Activated T-helper 2 cell treated with anti-CD3 and anti-CD28 coated beads, Interferon-gamma antibody, Interleukin-2, Interleukin-4, amounts not matched to agents 10 μg/mL and 5 μg/mL and 100 μg/mL, durations not matched to agents 14 hours and 24 hours and 36 hours (primary cell): ENCODE measurements at regions not wholly inside any gene's neighbourhood (a gene's known extent, or its start where the extent isn't known, plus 50 kb on each side); places are given as distances from the start of the nearest gene placed in this dataset.

Experiments used
- DNase-seq: peaks from one replicate; pipeline ENCODE4 v3.0.0; 2021; ENCODE audit warnings: low spot score
- H3K27ac Mint-ChIP-seq: one replicate; pipeline ENCODE4 v1.8.0; 2021; ENCODE audit warnings: mixed read lengths
- H3K27me3 Mint-ChIP-seq: one replicate; pipeline ENCODE4 v1.8.0; 2021; ENCODE audit warnings: low read depth, mixed read lengths
- H3K36me3 Mint-ChIP-seq: one replicate; pipeline ENCODE4 v1.8.0; 2021; ENCODE audit warnings: low read depth, mixed read lengths
- H3K4me1 Mint-ChIP-seq: one replicate; pipeline ENCODE4 v1.8.0; 2021; ENCODE audit warnings: low read depth, mixed read lengths
- H3K4me3 Mint-ChIP-seq: one replicate; pipeline ENCODE4 v1.8.0; 2021; ENCODE audit warnings: low read depth, mild to moderate bottlenecking, moderate library complexity, mixed read lengths
- H3K9me3 Mint-ChIP-seq: one replicate; pipeline ENCODE4 v1.8.0; 2021; ENCODE audit warnings: mixed read lengths
- intact Hi-C: fragments of 100-400 bp; cut with micrococcal nuclease; formaldehyde crosslinking; loops from one replicate; pipeline ENCODE4 v1.15.1; 2023

- H3K27ac Mint-ChIP-seq: no peak overlapping the region
- no peaks in the 10 kb centered on the region for H3K36me3 Mint-ChIP-seq
- DNase-seq: no peak
- peaks cover 21% of the 10 kb centered on the region for H3K9me3 Mint-ChIP-seq
- no peaks in the 10 kb centered on the region for H3K27me3 Mint-ChIP-seq
- H3K4me1 Mint-ChIP-seq: no peaks in the 10 kb centered on the region
- H3K4me3 Mint-ChIP-seq: no peak overlapping the region
- intact Hi-C loops: no loop called here
Observed at GRCh38 chr12:126663304-126664094, 1598.3 kb downstream of the AACS start.

GRCh38 chr12:126667339-126667738, 1599.6 kb upstream of the TMEM132C start:
- Mint-ChIP-seq H3K9me3 (peaks cover 5% of the 10 kb centered on the region), H3K4me3 (no peak overlapping the region), H3K4me1 (no peaks in the 10 kb centered on the region), H3K27ac (no peak overlapping the region), H3K27me3 (no peaks in the 10 kb centered on the region), H3K36me3 (no peaks in the 10 kb centered on the region)
- no peak for DNase-seq
- intact Hi-C loops: no loop called here

- Mint-ChIP-seq H3K4me3 (no peak overlapping the region), H3K27ac (no peak overlapping the region), H3K4me1 (no peaks in the 10 kb centered on the region), H3K9me3 (no peaks in the 10 kb centered on the region), H3K27me3 (no peaks in the 10 kb centered on the region), H3K36me3 (no peaks in the 10 kb centered on the region)
- DNase-seq: no peak
- intact Hi-C loops: no loop called here
Observed at GRCh38 chr12:126668538-126668937, 1598.4 kb upstream of the TMEM132C start.

GRCh38 chr12:126668961-126669360, 1598.0 kb upstream of the TMEM132C start:
- DNase-seq: no peak
- H3K27me3 Mint-ChIP-seq: no peaks in the 10 kb centered on the region
- H3K4me3 Mint-ChIP-seq: no peak overlapping the region
- no peaks in the 10 kb centered on the region for H3K36me3 Mint-ChIP-seq
- H3K9me3 Mint-ChIP-seq: no peaks in the 10 kb centered on the region
- no peaks in the 10 kb centered on the region for H3K4me1 Mint-ChIP-seq
- H3K27ac Mint-ChIP-seq: no peak overlapping the region
- intact Hi-C loops: no loop called here

GRCh38 chr12:126676434-126676833, 1590.5 kb upstream of the TMEM132C start:
- Mint-ChIP-seq H3K27me3 (no peaks in the 10 kb centered on the region), H3K4me1 (no peaks in the 10 kb centered on the region), H3K27ac (no peak overlapping the region), H3K9me3 (no peaks in the 10 kb centered on the region), H3K36me3 (no peaks in the 10 kb centered on the region), H3K4me3 (no peak overlapping the region)
- intact Hi-C loops: no loop called here
- DNase-seq: no peak

GRCh38 chr12:126681676-126682075, 1585.3 kb upstream of the TMEM132C start:
- Mint-ChIP-seq H3K27me3 (no peaks in the 10 kb centered on the region), H3K9me3 (peaks cover 25% of the 10 kb centered on the region), H3K27ac (no peak overlapping the region), H3K36me3 (no peaks in the 10 kb centered on the region), H3K4me3 (no peak overlapping the region), H3K4me1 (no peaks in the 10 kb centered on the region)
- intact Hi-C loops: no loop called here
- DNase-seq: no peak

GRCh38 chr12:126684703-126685102, 1582.3 kb upstream of the TMEM132C start:
- Mint-ChIP-seq H3K4me3 (no peak overlapping the region), H3K9me3 (peaks cover 25% of the 10 kb centered on the region), H3K27me3 (no peaks in the 10 kb centered on the region), H3K27ac (no peak overlapping the region), H3K4me1 (no peaks in the 10 kb centered on the region), H3K36me3 (no peaks in the 10 kb centered on the region)
- intact Hi-C loops: no loop called here
- DNase-seq: no peak

GRCh38 chr12:126685636-126686035, 1581.3 kb upstream of the TMEM132C start:
- Mint-ChIP-seq H3K4me3 (no peak overlapping the region), H3K27ac (no peak overlapping the region), H3K27me3 (no peaks in the 10 kb centered on the region), H3K4me1 (no peaks in the 10 kb centered on the region), H3K36me3 (no peaks in the 10 kb centered on the region), H3K9me3 (peaks cover 25% of the 10 kb centered on the region)
- DNase-seq: no peak
- intact Hi-C loops: no loop called here

GRCh38 chr12:126688556-126688955, 1578.4 kb upstream of the TMEM132C start:
- no peaks in the 10 kb centered on the region for H3K36me3 Mint-ChIP-seq
- intact Hi-C loops: no loop called here
- H3K27me3 Mint-ChIP-seq: no peaks in the 10 kb centered on the region
- no peak for DNase-seq
- H3K9me3 Mint-ChIP-seq: peaks cover 14% of the 10 kb centered on the region
- H3K27ac Mint-ChIP-seq: no peak overlapping the region
- no peak overlapping the region for H3K4me3 Mint-ChIP-seq
- no peaks in the 10 kb centered on the region for H3K4me1 Mint-ChIP-seq

- intact Hi-C loops: no loop called here
- H3K27ac Mint-ChIP-seq: no peak overlapping the region
- H3K4me1 Mint-ChIP-seq: no peaks in the 10 kb centered on the region
- no peaks in the 10 kb centered on the region for H3K36me3 Mint-ChIP-seq
- DNase-seq: no peak
- no peaks in the 10 kb centered on the region for H3K27me3 Mint-ChIP-seq
- H3K4me3 Mint-ChIP-seq: no peak overlapping the region
- H3K9me3 Mint-ChIP-seq: peaks cover 13% of the 10 kb centered on the region
Observed at GRCh38 chr12:126700096-126700495, 1566.9 kb upstream of the TMEM132C start.

GRCh38 chr12:126704609-126705008, 1562.4 kb upstream of the TMEM132C start:
- DNase-seq: no peak
- Mint-ChIP-seq H3K9me3 (peaks cover 4% of the 10 kb centered on the region), H3K27me3 (no peaks in the 10 kb centered on the region), H3K27ac (no peak overlapping the region), H3K4me3 (no peak overlapping the region), H3K4me1 (peaks cover 2% of the 10 kb centered on the region), H3K36me3 (no peaks in the 10 kb centered on the region)
- intact Hi-C loops: no loop called here

GRCh38 chr12:126706300-126706699, 1560.7 kb upstream of the TMEM132C start:
- no peaks in the 10 kb centered on the region for H3K36me3 Mint-ChIP-seq
- H3K27ac Mint-ChIP-seq: no peak overlapping the region
- no peak for DNase-seq
- no peaks in the 10 kb centered on the region for H3K27me3 Mint-ChIP-seq
- H3K9me3 Mint-ChIP-seq: peaks cover 4% of the 10 kb centered on the region
- no peak overlapping the region for H3K4me3 Mint-ChIP-seq
- intact Hi-C loops: no loop called here
- peaks cover 2% of the 10 kb centered on the region for H3K4me1 Mint-ChIP-seq

GRCh38 chr12:126708492-126708896, 1558.5 kb upstream of the TMEM132C start:
- Mint-ChIP-seq H3K27me3 (no peaks in the 10 kb centered on the region), H3K4me3 (no peak overlapping the region), H3K9me3 (no peaks in the 10 kb centered on the region), H3K36me3 (no peaks in the 10 kb centered on the region), H3K4me1 (peaks cover 2% of the 10 kb centered on the region), H3K27ac (no peak overlapping the region)
- intact Hi-C loops: no loop called here
- DNase-seq: no peak

- Mint-ChIP-seq H3K27me3 (no peaks in the 10 kb centered on the region), H3K36me3 (no peaks in the 10 kb centered on the region), H3K4me3 (no peak overlapping the region), H3K4me1 (no peaks in the 10 kb centered on the region), H3K27ac (no peak overlapping the region), H3K9me3 (peaks cover 39% of the 10 kb centered on the region)
- intact Hi-C loops: no loop called here
- DNase-seq: no peak
Observed at GRCh38 chr12:126718365-126718764, 1548.6 kb upstream of the TMEM132C start.
